A673 (cell line): ENCODE measurements at regions not wholly inside any gene's neighbourhood (a gene's known extent, or its start where the extent isn't known, plus 50 kb on each side); places are given as distances from the start of the nearest gene placed in this dataset.

ENCODE experiments used
- EZH2 ChIP-seq: fragments of 200-600 bp; sonication (generic); IDR thresholded peaks from 2 replicates; pipeline ENCODE4 v1.6.1; 2017; ENCODE audit warnings: borderline replicate concordance, low read depth, mild to moderate bottlenecking, mixed read lengths, antibody characterized with exemption, low read length; ENCODE audit not compliant: poor library complexity, severe bottlenecking
- TF ChIP-seq, protein P1 (sequence below): fragments of 300-800, 200-600 bp; sonication (generic); conservative IDR thresholded peaks from 2 replicates; pipeline ENCODE4 v1.5.1; 2017; ENCODE audit warnings: low read depth, mild to moderate bottlenecking, antibody characterized with exemption, low read length, moderate library complexity, mixed read lengths

DNA sequence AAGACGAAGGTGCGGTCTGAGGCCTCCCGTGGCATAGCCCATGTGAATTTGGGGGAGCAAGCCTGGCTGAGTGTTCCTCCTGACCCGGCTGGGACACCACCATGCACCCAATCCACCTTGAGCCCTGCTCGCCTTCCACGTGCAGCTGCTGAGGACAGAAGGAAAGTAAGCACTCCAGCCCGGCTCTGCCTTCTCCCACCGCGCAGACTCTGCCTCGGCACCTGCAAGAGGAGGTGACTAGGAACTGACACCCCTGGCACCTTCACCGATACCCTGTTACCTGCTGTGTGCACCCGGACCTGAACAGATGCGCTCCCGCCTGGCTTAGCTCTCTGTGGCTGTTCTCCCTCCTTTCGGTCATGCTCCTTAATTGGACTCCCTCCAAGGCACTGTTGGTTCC lies 57.0 kb upstream of the OPN4 start:
- TF ChIP-seq, protein P1, sequence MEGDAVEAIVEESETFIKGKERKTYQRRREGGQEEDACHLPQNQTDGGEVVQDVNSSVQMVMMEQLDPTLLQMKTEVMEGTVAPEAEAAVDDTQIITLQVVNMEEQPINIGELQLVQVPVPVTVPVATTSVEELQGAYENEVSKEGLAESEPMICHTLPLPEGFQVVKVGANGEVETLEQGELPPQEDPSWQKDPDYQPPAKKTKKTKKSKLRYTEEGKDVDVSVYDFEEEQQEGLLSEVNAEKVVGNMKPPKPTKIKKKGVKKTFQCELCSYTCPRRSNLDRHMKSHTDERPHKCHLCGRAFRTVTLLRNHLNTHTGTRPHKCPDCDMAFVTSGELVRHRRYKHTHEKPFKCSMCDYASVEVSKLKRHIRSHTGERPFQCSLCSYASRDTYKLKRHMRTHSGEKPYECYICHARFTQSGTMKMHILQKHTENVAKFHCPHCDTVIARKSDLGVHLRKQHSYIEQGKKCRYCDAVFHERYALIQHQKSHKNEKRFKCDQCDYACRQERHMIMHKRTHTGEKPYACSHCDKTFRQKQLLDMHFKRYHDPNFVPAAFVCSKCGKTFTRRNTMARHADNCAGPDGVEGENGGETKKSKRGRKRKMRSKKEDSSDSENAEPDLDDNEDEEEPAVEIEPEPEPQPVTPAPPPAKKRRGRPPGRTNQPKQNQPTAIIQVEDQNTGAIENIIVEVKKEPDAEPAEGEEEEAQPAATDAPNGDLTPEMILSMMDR, result no peak
- no peak for TF ChIP-seq EZH2
